Panc1 (cell line): ENCODE measurements at regions not wholly inside any gene's neighbourhood (a gene's known extent, or its start where the extent isn't known, plus 50 kb on each side); places are given as distances from the start of the nearest gene placed in this dataset.

Source experiments
- TCF7L2 ChIP-seq: IDR thresholded peaks from 2 replicates; pipeline ENCODE4 v1.6.1; 2011; ENCODE audit warnings: mild to moderate bottlenecking, low read depth, low read length, inconsistent platforms
- TF ChIP-seq, protein P1 (sequence below): fragments of 450-650 bp; IDR thresholded peaks from 2 replicates; pipeline ENCODE4 v1.5.1; 2017; ENCODE audit warnings: mild to moderate bottlenecking
- TF ChIP-seq, protein P2 (sequence below), 2 experiments: IDR thresholded peaks; 2 replicates each; pipeline ENCODE4 v1.6.1; 2011 to 2012; ENCODE audit warnings: low read depth in 2 of 2, control low read depth in 1 of 2, low read length in 1 of 2, mild to moderate bottlenecking in 1 of 2, moderate library complexity in 1 of 2; ENCODE audit not compliant: insufficient read depth in 1 of 2

DNA sequence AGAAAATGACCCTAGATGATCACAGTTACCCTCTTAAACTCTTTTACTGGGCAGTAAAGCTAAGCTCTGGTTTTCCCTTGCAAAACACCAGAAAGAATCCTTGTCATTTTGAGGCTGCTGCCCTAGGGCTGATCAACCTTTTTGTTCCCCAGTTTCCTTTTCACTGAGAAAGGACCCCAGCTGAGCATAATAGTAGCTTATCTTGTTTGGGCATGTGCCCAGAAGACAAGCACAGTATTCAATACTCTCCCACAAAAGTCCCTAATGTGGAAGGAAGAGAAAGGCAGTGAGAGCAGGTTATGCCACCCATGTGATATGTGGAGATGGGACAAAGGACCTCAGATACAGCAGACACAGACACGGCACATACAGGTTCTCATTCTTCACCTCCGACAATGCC lies 332.6 kb upstream of the TMPO start:
- TF ChIP-seq, protein P1, sequence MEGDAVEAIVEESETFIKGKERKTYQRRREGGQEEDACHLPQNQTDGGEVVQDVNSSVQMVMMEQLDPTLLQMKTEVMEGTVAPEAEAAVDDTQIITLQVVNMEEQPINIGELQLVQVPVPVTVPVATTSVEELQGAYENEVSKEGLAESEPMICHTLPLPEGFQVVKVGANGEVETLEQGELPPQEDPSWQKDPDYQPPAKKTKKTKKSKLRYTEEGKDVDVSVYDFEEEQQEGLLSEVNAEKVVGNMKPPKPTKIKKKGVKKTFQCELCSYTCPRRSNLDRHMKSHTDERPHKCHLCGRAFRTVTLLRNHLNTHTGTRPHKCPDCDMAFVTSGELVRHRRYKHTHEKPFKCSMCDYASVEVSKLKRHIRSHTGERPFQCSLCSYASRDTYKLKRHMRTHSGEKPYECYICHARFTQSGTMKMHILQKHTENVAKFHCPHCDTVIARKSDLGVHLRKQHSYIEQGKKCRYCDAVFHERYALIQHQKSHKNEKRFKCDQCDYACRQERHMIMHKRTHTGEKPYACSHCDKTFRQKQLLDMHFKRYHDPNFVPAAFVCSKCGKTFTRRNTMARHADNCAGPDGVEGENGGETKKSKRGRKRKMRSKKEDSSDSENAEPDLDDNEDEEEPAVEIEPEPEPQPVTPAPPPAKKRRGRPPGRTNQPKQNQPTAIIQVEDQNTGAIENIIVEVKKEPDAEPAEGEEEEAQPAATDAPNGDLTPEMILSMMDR: no peak
- TF ChIP-seq, protein P2, sequence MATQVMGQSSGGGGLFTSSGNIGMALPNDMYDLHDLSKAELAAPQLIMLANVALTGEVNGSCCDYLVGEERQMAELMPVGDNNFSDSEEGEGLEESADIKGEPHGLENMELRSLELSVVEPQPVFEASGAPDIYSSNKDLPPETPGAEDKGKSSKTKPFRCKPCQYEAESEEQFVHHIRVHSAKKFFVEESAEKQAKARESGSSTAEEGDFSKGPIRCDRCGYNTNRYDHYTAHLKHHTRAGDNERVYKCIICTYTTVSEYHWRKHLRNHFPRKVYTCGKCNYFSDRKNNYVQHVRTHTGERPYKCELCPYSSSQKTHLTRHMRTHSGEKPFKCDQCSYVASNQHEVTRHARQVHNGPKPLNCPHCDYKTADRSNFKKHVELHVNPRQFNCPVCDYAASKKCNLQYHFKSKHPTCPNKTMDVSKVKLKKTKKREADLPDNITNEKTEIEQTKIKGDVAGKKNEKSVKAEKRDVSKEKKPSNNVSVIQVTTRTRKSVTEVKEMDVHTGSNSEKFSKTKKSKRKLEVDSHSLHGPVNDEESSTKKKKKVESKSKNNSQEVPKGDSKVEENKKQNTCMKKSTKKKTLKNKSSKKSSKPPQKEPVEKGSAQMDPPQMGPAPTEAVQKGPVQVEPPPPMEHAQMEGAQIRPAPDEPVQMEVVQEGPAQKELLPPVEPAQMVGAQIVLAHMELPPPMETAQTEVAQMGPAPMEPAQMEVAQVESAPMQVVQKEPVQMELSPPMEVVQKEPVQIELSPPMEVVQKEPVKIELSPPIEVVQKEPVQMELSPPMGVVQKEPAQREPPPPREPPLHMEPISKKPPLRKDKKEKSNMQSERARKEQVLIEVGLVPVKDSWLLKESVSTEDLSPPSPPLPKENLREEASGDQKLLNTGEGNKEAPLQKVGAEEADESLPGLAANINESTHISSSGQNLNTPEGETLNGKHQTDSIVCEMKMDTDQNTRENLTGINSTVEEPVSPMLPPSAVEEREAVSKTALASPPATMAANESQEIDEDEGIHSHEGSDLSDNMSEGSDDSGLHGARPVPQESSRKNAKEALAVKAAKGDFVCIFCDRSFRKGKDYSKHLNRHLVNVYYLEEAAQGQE (IDR thresholded peaks at IDR 0.05; ENCODE audit: insufficient read depth in 1 of 2, low read depth in 2 of 2, low read length in 1 of 2): no peak
- TF ChIP-seq TCF7L2: no peak
